OCI-LY7 (cell line): ENCODE measurements at regions not wholly inside any gene's neighbourhood (a gene's known extent, or its start where the extent isn't known, plus 50 kb on each side); places are given as distances from the start of the nearest gene placed in this dataset.

Source experiments
- EZH2phosphoT487 ChIP-seq: fragments of 200-600 bp; sonication (generic); IDR thresholded peaks from 2 replicates; pipeline ENCODE4 v1.6.1; 2018; ENCODE audit warnings: low read depth, borderline replicate concordance, mild to moderate bottlenecking, mixed run types, antibody characterized with exemption, low read length, moderate library complexity, mixed read lengths
- TF ChIP-seq, protein P1 (sequence below): fragments of 200-600 bp; sonication (generic); conservative IDR thresholded peaks from 2 replicates; pipeline ENCODE4 v1.5.1; 2014; ENCODE audit warnings: mild to moderate bottlenecking, antibody characterized with exemption, low read length, moderate library complexity, mixed read lengths

DNA sequence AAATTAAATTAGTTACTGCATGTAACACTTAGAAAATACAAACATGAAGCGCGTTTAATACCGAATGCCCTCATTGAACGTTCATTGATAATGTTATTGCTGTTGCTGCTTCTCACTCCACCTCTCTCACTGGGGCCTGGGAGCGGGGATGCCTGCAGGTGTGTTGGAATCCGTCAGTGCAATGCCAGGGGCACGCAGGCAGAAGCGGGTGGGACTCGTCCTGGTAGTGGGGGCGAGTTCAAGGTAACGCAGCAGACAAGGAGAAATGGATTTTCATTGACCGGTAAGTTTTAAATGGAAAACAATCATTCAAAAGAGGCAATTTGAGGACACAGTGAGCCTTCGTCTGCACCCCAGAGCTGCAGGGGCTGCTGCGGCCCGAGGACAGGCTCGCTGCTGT is 71.2 kb upstream of the AFDN start:
- TF ChIP-seq, protein P1, sequence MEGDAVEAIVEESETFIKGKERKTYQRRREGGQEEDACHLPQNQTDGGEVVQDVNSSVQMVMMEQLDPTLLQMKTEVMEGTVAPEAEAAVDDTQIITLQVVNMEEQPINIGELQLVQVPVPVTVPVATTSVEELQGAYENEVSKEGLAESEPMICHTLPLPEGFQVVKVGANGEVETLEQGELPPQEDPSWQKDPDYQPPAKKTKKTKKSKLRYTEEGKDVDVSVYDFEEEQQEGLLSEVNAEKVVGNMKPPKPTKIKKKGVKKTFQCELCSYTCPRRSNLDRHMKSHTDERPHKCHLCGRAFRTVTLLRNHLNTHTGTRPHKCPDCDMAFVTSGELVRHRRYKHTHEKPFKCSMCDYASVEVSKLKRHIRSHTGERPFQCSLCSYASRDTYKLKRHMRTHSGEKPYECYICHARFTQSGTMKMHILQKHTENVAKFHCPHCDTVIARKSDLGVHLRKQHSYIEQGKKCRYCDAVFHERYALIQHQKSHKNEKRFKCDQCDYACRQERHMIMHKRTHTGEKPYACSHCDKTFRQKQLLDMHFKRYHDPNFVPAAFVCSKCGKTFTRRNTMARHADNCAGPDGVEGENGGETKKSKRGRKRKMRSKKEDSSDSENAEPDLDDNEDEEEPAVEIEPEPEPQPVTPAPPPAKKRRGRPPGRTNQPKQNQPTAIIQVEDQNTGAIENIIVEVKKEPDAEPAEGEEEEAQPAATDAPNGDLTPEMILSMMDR, result no peak
- no peak for TF ChIP-seq EZH2phosphoT487
